HG02759 (cell line): ENCODE measurements at regions not wholly inside any gene's neighbourhood (a gene's known extent, or its start where the extent isn't known, plus 50 kb on each side); places are given as distances from the start of the nearest gene placed in this dataset.
"Not testable (repeated sequence)": the region's sequence is repeated elsewhere in the genome, so short reads cannot be mapped to it uniquely, and the experiment has no call there.

Experiments used
- ATAC-seq: cut with Tn5 transposase; IDR thresholded peaks from one replicate; pipeline ENCODE4 v1.9.1; 2021; ENCODE audit warnings: mild to moderate bottlenecking, moderate library complexity; ENCODE audit not compliant: unreplicated experiment

- ATAC-seq: no peak
Observed at GRCh38 chrX:130467936-130468335, 66.1 kb downstream of the RBMX2 start.

- ATAC-seq: no peak
Observed at GRCh38 chrX:130468395-130468923, 66.7 kb downstream of the RBMX2 start.

GRCh38 chrX:130482871-130483270, 81.1 kb downstream of the RBMX2 start:
- no peak for ATAC-seq

GRCh38 chrX:130485870-130486269, 84.1 kb downstream of the RBMX2 start:
- ATAC-seq: no peak

- ATAC-seq: not testable (repeated sequence)
Observed at GRCh38 chrX:130495502-130495901, 93.7 kb downstream of the RBMX2 start.

GRCh38 chrX:130497531-130497930, 95.7 kb downstream of the RBMX2 start:
- ATAC-seq: no peak

- ATAC-seq: no peak
Observed at GRCh38 chrX:130498653-130499274, 97.0 kb downstream of the RBMX2 start.

- no peak for ATAC-seq
Observed at GRCh38 chrX:130502016-130502570, 100.3 kb downstream of the RBMX2 start.

- no peak for ATAC-seq
Observed at GRCh38 chrX:130504019-130504418, 102.2 kb downstream of the RBMX2 start.

- ATAC-seq: no peak
Observed at GRCh38 chrX:130507015-130507414, 105.2 kb downstream of the RBMX2 start.

- ATAC-seq: not testable (repeated sequence)
Observed at GRCh38 chrX:130512534-130512933, 110.7 kb downstream of the RBMX2 start.

GRCh38 chrX:130516123-130516522, 114.3 kb downstream of the RBMX2 start:
- no peak for ATAC-seq

GRCh38 chrX:130523460-130524394, 121.9 kb downstream of the RBMX2 start:
- ATAC-seq: no peak

GRCh38 chrX:130524476-130525194, 122.8 kb downstream of the RBMX2 start:
- no peak for ATAC-seq

GRCh38 chrX:130529531-130529930, 127.7 kb downstream of the RBMX2 start:
- ATAC-seq: no peak

- ATAC-seq: no peak
Observed at GRCh38 chrX:130531066-130531465, 129.3 kb downstream of the RBMX2 start.

- ATAC-seq: no peak
Observed at GRCh38 chrX:130539721-130540321, 138.0 kb downstream of the RBMX2 start.

GRCh38 chrX:130543603-130544325, 142.0 kb downstream of the RBMX2 start:
- ATAC-seq: no peak

- ATAC-seq: no peak
Observed at GRCh38 chrX:130545796-130546195, 144.0 kb downstream of the RBMX2 start.

GRCh38 chrX:130549382-130549781, 147.6 kb downstream of the RBMX2 start:
- not testable (repeated sequence) for ATAC-seq
